ENCODE measurements at regions not wholly inside any gene's neighbourhood (a gene's known extent, or its start where the extent isn't known, plus 50 kb on each side); places are given as distances from the start of the nearest gene placed in this dataset.

GRCh38 chr22:48015701-48016100, 1253.3 kb downstream of the TBC1D22A start:
- no peaks in the 10 kb centered on the region; the same call in 2 of the 3 replicates for H3K4me1 Mint-ChIP-seq
- Histone ChIP-seq H3F3A (replicated peaks; ENCODE audit: low read depth) (no peaks in the 10 kb centered on the region), H3K27me3 (ENCODE audit: insufficient read depth) (no peaks in the 10 kb centered on the region), H3K36me3 (ENCODE audit: insufficient read depth) (peaks cover 3% of the 10 kb centered on the region; the same call in 1 of the 2 replicates), H3K4me2 (no peak overlapping the region), H3K4me3 (no peak overlapping the region), H3K79me2 (replicated peaks; ENCODE audit: insufficient read depth) (no peaks in the 10 kb centered on the region), H3K4me1 (ENCODE audit: insufficient read depth) (no peaks in the 10 kb centered on the region), H3K9me2 (ENCODE audit: insufficient read depth) (no peaks in the 10 kb centered on the region), H3K27ac (ENCODE audit: low read depth) (no peak overlapping the region), H2AFZ (no peak overlapping the region), H4K20me1 (replicated peaks; ENCODE audit: insufficient read depth) (no peaks in the 10 kb centered on the region)
- H3K36me3 Mint-ChIP-seq (ENCODE audit: low read depth), result peaks cover 22% of the 10 kb centered on the region
- no peak for TF ChIP-seq CREB1 (CRISPR knock-in tag; IDR thresholded peaks at IDR 0.05; ENCODE audit: low read depth)
- H3K27me3 Mint-ChIP-seq (ENCODE audit: insufficient read depth, low read depth, poor library complexity), result peaks cover 7% of the 10 kb centered on the region
- H3K9me3 Mint-ChIP-seq, result peaks cover 65% of the 10 kb centered on the region
- H3K4me3 Mint-ChIP-seq, result no peak overlapping the region
- H3K27ac Mint-ChIP-seq, result no peak overlapping the region
- no peak for ATAC-seq
- no peak for DNase-seq (ENCODE audit: low spot score)

DNA sequence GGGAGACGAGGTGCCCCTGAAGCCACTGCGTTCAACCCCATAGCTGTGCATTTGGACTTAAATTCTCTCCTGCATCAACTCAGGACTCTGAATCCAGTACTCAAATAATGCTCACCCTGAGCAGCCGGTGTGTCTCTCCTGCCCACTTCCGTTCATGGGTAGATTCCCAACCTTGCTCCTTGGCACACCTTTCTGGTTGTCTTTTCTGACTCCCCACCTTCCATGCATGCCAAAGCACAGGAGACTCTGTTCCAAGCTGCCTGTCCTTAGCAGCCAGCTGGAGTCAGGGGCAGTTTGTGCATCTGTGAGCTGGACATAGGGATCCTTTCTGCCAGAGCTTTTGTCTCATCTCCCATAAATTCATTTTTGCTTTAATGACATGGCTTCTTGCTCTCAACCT, 1242.5 kb downstream of the TBC1D22A start:
- peaks cover 35% of the 10 kb centered on the region; the same call in 2 of the 3 replicates for H3K9me3 Mint-ChIP-seq
- H3K4me2 ChIP-seq, result no peak overlapping the region
- no peaks in the 10 kb centered on the region for H4K20me1 ChIP-seq (replicated peaks; ENCODE audit: insufficient read depth)
- H3K4me3 Mint-ChIP-seq, result no peak overlapping the region
- H3K79me2 ChIP-seq (replicated peaks; ENCODE audit: insufficient read depth), result no peaks in the 10 kb centered on the region
- no peak overlapping the region for H3K27ac Mint-ChIP-seq
- peaks cover 2% of the 10 kb centered on the region for H3K27me3 Mint-ChIP-seq (ENCODE audit: insufficient read depth, low read depth, poor library complexity)
- H3K4me1 ChIP-seq (ENCODE audit: insufficient read depth), result no peaks in the 10 kb centered on the region
- H3K27me3 ChIP-seq (ENCODE audit: insufficient read depth), result no peaks in the 10 kb centered on the region
- H2AFZ ChIP-seq, result no peak overlapping the region
- H3K4me1 Mint-ChIP-seq, result no peaks in the 10 kb centered on the region
- H3K9me2 ChIP-seq (ENCODE audit: insufficient read depth), result no peaks in the 10 kb centered on the region
- DNase-seq (ENCODE audit: low spot score) (no peak), ATAC-seq (no peak)
- no peaks in the 10 kb centered on the region for H3F3A ChIP-seq (replicated peaks; ENCODE audit: low read depth)
- H3K36me3 Mint-ChIP-seq (ENCODE audit: low read depth), result no peaks in the 10 kb centered on the region; the same call in 2 of the 3 replicates
- H3K4me3 ChIP-seq, result no peak overlapping the region
- peaks cover 5% of the 10 kb centered on the region for H3K36me3 ChIP-seq (ENCODE audit: insufficient read depth)
- H3K27ac ChIP-seq (ENCODE audit: low read depth), result no peak overlapping the region
- no peak for TF ChIP-seq ZNF114 (CRISPR knock-in tag; IDR thresholded peaks at IDR 0.05)
- TF ChIP-seq EZH2phosphoT487 (IDR thresholded peaks at IDR 0.05; ENCODE audit: unreplicated experiment), result no peak
- TF ChIP-seq POLR2AphosphoS5 (IDR thresholded peaks at IDR 0.05; ENCODE audit: low read depth), result no peak
- TF ChIP-seq, protein P1, sequence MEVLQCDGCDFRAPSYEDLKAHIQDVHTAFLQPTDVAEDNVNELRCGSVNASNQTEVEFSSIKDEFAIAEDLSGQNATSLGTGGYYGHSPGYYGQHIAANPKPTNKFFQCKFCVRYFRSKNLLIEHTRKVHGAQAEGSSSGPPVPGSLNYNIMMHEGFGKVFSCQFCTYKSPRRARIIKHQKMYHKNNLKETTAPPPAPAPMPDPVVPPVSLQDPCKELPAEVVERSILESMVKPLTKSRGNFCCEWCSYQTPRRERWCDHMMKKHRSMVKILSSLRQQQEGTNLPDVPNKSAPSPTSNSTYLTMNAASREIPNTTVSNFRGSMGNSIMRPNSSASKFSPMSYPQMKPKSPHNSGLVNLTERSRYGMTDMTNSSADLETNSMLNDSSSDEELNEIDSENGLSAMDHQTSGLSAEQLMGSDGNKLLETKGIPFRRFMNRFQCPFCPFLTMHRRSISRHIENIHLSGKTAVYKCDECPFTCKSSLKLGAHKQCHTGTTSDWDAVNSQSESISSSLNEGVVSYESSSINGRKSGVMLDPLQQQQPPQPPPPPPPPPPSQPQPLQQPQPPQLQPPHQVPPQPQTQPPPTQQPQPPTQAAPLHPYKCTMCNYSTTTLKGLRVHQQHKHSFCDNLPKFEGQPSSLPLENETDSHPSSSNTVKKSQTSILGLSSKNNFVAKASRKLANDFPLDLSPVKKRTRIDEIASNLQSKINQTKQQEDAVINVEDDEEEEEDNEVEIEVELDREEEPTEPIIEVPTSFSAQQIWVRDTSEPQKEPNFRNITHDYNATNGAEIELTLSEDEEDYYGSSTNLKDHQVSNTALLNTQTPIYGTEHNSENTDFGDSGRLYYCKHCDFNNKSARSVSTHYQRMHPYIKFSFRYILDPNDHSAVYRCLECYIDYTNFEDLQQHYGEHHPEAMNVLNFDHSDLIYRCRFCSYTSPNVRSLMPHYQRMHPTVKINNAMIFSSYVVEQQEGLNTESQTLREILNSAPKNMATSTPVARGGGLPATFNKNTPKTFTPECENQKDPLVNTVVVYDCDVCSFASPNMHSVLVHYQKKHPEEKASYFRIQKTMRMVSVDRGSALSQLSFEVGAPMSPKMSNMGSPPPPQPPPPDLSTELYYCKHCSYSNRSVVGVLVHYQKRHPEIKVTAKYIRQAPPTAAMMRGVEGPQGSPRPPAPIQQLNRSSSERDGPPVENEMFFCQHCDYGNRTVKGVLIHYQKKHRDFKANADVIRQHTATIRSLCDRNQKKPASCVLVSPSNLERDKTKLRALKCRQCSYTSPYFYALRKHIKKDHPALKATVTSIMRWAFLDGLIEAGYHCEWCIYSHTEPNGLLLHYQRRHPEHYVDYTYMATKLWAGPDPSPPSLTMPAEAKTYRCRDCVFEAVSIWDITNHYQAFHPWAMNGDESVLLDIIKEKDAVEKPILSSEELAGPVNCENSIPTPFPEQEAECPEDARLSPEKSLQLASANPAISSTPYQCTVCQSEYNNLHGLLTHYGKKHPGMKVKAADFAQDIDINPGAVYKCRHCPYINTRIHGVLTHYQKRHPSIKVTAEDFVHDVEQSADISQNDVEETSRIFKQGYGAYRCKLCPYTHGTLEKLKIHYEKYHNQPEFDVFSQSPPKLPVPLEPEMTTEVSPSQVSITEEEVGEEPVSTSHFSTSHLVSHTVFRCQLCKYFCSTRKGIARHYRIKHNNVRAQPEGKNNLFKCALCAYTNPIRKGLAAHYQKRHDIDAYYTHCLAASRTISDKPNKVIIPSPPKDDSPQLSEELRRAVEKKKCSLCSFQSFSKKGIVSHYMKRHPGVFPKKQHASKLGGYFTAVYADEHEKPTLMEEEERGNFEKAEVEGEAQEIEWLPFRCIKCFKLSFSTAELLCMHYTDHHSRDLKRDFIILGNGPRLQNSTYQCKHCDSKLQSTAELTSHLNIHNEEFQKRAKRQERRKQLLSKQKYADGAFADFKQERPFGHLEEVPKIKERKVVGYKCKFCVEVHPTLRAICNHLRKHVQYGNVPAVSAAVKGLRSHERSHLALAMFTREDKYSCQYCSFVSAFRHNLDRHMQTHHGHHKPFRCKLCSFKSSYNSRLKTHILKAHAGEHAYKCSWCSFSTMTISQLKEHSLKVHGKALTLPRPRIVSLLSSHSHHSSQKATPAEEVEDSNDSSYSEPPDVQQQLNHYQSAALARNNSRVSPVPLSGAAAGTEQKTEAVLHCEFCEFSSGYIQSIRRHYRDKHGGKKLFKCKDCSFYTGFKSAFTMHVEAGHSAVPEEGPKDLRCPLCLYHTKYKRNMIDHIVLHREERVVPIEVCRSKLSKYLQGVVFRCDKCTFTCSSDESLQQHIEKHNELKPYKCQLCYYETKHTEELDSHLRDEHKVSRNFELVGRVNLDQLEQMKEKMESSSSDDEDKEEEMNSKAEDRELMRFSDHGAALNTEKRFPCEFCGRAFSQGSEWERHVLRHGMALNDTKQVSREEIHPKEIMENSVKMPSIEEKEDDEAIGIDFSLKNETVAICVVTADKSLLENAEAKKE (CRISPR knock-in tag; IDR thresholded peaks at IDR 0.05), result no peak
- no peak for TF ChIP-seq CTCF (conservative IDR thresholded peaks at IDR 0.05; ENCODE audit: low read depth in 2 of 2)
- no peak for TF ChIP-seq CREB1 (CRISPR knock-in tag; IDR thresholded peaks at IDR 0.05; ENCODE audit: low read depth)
- TF ChIP-seq ZNF331 (CRISPR knock-in tag; IDR thresholded peaks at IDR 0.05; ENCODE audit: low read depth), result no peak
- no peak for TF ChIP-seq JUNB (IDR thresholded peaks at IDR 0.05; ENCODE audit: unreplicated experiment)
- no peak for TF ChIP-seq ETS1 (IDR thresholded peaks at IDR 0.05)
- no peak for TF ChIP-seq EZH2 (IDR thresholded peaks at IDR 0.05; ENCODE audit: low read depth, unreplicated experiment)
- TF ChIP-seq NANOG (IDR thresholded peaks at IDR 0.05; ENCODE audit: borderline replicate concordance), result no peak

Data from GM23338 (cell line).